ENCODE measurements at regions not wholly inside any gene's neighbourhood (a gene's known extent, or its start where the extent isn't known, plus 50 kb on each side); places are given as distances from the start of the nearest gene placed in this dataset.

DNA sequence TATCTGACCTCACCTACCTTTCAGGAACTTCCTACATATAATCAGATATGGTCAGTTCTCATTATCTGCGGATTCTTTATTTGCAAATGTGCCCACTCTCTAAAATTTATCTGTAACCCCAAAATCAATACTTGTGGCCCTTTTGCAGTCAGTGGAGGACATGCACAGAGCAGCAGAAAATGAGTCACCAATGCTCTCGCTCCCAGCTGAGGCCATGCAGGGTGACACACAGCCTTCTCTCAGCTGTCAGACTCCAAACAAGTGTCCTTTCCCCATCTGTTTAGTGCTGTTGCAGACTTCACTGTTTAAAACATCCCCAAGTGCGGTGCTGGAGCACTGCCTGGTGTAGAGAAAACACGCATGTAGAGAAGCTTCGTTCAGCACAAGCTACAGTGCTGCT, 171.9 kb upstream of the SALL3 start:
- intact Hi-C loops (cut with DNase I; ENCODE audit: low total_unique reads), result no loop called here
- DNase-seq, result no peak
- Histone ChIP-seq H3K4me1 (no peaks in the 10 kb centered on the region), H3K9me3 (no peaks in the 10 kb centered on the region), H3K27ac (no peak overlapping the region), H3K4me3 (no peak overlapping the region), H3K27me3 (no peaks in the 10 kb centered on the region), H3K36me3 (ENCODE audit: low read depth, missing control alignments) (no peaks in the 10 kb centered on the region)
- WGBS, 2 donors, result 84 to 89% methylated on average over 5 of the region's 5 CpGs
- TF ChIP-seq, protein P1, sequence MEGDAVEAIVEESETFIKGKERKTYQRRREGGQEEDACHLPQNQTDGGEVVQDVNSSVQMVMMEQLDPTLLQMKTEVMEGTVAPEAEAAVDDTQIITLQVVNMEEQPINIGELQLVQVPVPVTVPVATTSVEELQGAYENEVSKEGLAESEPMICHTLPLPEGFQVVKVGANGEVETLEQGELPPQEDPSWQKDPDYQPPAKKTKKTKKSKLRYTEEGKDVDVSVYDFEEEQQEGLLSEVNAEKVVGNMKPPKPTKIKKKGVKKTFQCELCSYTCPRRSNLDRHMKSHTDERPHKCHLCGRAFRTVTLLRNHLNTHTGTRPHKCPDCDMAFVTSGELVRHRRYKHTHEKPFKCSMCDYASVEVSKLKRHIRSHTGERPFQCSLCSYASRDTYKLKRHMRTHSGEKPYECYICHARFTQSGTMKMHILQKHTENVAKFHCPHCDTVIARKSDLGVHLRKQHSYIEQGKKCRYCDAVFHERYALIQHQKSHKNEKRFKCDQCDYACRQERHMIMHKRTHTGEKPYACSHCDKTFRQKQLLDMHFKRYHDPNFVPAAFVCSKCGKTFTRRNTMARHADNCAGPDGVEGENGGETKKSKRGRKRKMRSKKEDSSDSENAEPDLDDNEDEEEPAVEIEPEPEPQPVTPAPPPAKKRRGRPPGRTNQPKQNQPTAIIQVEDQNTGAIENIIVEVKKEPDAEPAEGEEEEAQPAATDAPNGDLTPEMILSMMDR (IDR thresholded peaks at IDR 0.05), result no peak
- TF ChIP-seq POLR2A (IDR thresholded peaks at IDR 0.05), result no peak

- DNase-seq, result no peak
- Histone ChIP-seq H3K9me3 (no peaks in the 10 kb centered on the region), H3K4me1 (no peaks in the 10 kb centered on the region), H3K4me3 (no peak overlapping the region), H3K27me3 (no peaks in the 10 kb centered on the region), H3K27ac (no peak overlapping the region), H3K36me3 (ENCODE audit: low read depth, missing control alignments) (no peaks in the 10 kb centered on the region)
- intact Hi-C loops (cut with DNase I; ENCODE audit: low total_unique reads), result no loop called here
- WGBS, 2 donors, result 61 to 73% methylated on average over 12 to 13 of the region's 13 CpGs
- TF ChIP-seq, protein P1 (IDR thresholded peaks at IDR 0.05), result no peak
- TF ChIP-seq POLR2A (IDR thresholded peaks at IDR 0.05), result no peak
Observed at GRCh38 chr18:78809845-78810244, 169.8 kb upstream of the SALL3 start.

- Histone ChIP-seq H3K27ac (no peak overlapping the region), H3K4me1 (no peaks in the 10 kb centered on the region), H3K4me3 (no peak overlapping the region), H3K9me3 (no peaks in the 10 kb centered on the region), H3K36me3 (ENCODE audit: low read depth, missing control alignments) (no peaks in the 10 kb centered on the region), H3K27me3 (no peaks in the 10 kb centered on the region)
- DNase-seq, result no peak
- intact Hi-C loops (cut with DNase I; ENCODE audit: low total_unique reads), result no loop called here
- WGBS, 2 donors, result 91 to 95% methylated on average over 18 of the region's 18 CpGs
- TF ChIP-seq, protein P1 (IDR thresholded peaks at IDR 0.05), result no peak
- no peak for TF ChIP-seq POLR2A (IDR thresholded peaks at IDR 0.05)
Observed at GRCh38 chr18:78810706-78811105, 168.9 kb upstream of the SALL3 start.

DNA sequence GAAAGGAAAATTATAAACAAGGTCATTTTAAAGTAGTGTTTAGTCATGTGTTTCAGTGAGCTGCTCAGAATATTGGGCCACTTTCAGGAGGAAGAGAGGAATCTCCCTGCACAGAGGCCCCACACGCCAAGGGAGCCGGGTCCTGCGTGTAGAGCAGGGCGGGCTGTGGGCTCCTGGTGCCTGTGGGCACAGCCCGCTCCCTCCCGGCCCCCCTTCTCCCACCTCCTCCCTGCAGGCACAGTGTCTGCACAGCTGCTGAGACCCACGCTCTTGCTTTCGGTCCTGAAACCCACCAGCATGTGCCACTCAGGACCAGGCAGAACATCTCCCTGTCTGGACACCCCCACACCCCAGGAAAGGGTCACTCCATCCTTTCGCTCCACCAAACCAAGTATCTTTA, 167.6 kb upstream of the SALL3 start:
- intact Hi-C loops (cut with DNase I; ENCODE audit: low total_unique reads), result no loop called here
- Histone ChIP-seq H3K9me3 (no peaks in the 10 kb centered on the region), H3K27me3 (no peaks in the 10 kb centered on the region), H3K4me1 (no peaks in the 10 kb centered on the region), H3K27ac (no peak overlapping the region), H3K4me3 (no peak overlapping the region), H3K36me3 (ENCODE audit: low read depth, missing control alignments) (no peaks in the 10 kb centered on the region)
- no peak for TF ChIP-seq POLR2A (IDR thresholded peaks at IDR 0.05)
- TF ChIP-seq, protein P1 (IDR thresholded peaks at IDR 0.05), result no peak
- 67 to 78% methylated on average over 7 to 9 of the region's 9 CpGs for WGBS, 2 donors
- DNase-seq, result no peak

GRCh38 chr18:78813156-78813555, 166.5 kb upstream of the SALL3 start:
- TF ChIP-seq, protein P1 (IDR thresholded peaks at IDR 0.05), result no peak
- no peak overlapping the region for H3K27ac ChIP-seq
- intact Hi-C loops (cut with DNase I; ENCODE audit: low total_unique reads), result no loop called here
- H3K4me1 ChIP-seq, result no peaks in the 10 kb centered on the region
- H3K4me3 ChIP-seq, result no peak overlapping the region
- DNase-seq, result no peak
- no peaks in the 10 kb centered on the region for H3K9me3 ChIP-seq
- no peaks in the 10 kb centered on the region for H3K27me3 ChIP-seq
- H3K36me3 ChIP-seq (ENCODE audit: low read depth, missing control alignments), result no peaks in the 10 kb centered on the region
- WGBS, 2 donors, result 60 to 67% methylated on average over 14 to 18 of the region's 18 CpGs
